ENCODE measurements at regions not wholly inside any gene's neighbourhood (a gene's known extent, or its start where the extent isn't known, plus 50 kb on each side); places are given as distances from the start of the nearest gene placed in this dataset.

DNA sequence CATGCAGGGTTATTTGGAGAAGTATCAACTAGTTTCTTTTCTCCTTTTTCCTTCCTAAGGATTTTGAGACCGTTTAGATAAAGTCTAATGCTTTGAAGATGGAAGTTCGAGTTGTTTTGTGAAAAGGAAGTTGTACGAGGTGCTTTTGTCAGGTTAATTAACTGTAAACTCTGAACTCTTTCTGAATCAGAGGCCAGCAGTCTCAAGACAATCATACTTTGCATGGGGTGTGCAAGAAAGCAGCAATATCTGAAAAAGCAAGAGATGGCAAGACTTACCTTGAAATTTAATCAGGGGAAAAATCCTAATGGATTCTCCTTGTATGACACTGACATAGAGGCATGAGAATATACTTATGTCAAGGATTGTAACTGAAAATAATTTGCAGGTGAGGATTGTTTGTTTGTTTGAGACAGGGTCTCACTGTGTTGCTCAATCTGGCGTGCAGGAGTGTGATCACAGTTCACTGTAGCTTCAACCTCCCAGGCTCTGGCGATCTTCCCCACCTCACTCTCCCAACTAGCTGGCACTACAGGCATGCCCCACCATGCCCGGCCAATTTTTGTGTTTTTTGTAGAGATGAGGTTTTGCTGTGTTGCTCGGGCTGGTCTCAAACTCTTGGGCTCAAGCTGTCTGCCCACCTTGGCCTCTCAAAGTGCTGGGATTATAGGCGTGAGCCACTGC lies 170.2 kb upstream of the HMGA2 start:
- H3K36me3 ChIP-seq = no peaks in the 10 kb centered on the region
- no peaks in the 10 kb centered on the region for H3K9me3 ChIP-seq
- DNase-seq = no peak
- intact Hi-C loops (cut with DNase I; ENCODE audit: low total_unique reads) = no loop called here
- TF ChIP-seq, protein P1, sequence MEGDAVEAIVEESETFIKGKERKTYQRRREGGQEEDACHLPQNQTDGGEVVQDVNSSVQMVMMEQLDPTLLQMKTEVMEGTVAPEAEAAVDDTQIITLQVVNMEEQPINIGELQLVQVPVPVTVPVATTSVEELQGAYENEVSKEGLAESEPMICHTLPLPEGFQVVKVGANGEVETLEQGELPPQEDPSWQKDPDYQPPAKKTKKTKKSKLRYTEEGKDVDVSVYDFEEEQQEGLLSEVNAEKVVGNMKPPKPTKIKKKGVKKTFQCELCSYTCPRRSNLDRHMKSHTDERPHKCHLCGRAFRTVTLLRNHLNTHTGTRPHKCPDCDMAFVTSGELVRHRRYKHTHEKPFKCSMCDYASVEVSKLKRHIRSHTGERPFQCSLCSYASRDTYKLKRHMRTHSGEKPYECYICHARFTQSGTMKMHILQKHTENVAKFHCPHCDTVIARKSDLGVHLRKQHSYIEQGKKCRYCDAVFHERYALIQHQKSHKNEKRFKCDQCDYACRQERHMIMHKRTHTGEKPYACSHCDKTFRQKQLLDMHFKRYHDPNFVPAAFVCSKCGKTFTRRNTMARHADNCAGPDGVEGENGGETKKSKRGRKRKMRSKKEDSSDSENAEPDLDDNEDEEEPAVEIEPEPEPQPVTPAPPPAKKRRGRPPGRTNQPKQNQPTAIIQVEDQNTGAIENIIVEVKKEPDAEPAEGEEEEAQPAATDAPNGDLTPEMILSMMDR (IDR thresholded peaks at IDR 0.05) = no peak
- no peak for TF ChIP-seq EP300 (IDR thresholded peaks at IDR 0.05; ENCODE audit: low read depth)
- no peak for TF ChIP-seq POLR2AphosphoS5 (IDR thresholded peaks at IDR 0.05)
- TF ChIP-seq POLR2A (IDR thresholded peaks at IDR 0.05) = no peak
- no peak overlapping the region for H3K4me3 ChIP-seq
- peaks cover 0 to 6% (median 0%) of the 10 kb centered on the region in 4 donors for H3K4me1 ChIP-seq
- no peak overlapping the region for H3K27ac ChIP-seq
- in situ Hi-C loops (cut with MboI; ENCODE audit: low pct_ligation_motif_present in 1 of 4, low pct_unique_long_range_greater_than_20kb in 1 of 4, low sequenced_read_pairs in 3 of 4) = no loop called here
- WGBS, 2 donors (ENCODE audit: low coverage in 1 of 2) = 59 to 68% methylated on average over 5 to 8 of the region's 8 CpGs
- no peaks in the 10 kb centered on the region for H3K27me3 ChIP-seq

GRCh38 chr12:65655074-65655493 lies 169.2 kb upstream of the HMGA2 start:
- H3K9me3 ChIP-seq = no peaks in the 10 kb centered on the region
- no peak overlapping the region for H3K4me3 ChIP-seq
- H3K27me3 ChIP-seq = no peaks in the 10 kb centered on the region
- no peaks in the 10 kb centered on the region for H3K36me3 ChIP-seq
- no peaks in the 10 kb centered on the region for H3K4me1 ChIP-seq
- no peak overlapping the region for H3K27ac ChIP-seq
- WGBS, 2 donors (ENCODE audit: low coverage in 1 of 2) = 81 to 85% methylated on average over 7 of the region's 7 CpGs
- no peak for DNase-seq
- intact Hi-C loops (cut with DNase I; ENCODE audit: low total_unique reads) (no loop called here), in situ Hi-C loops (cut with MboI; ENCODE audit: low pct_ligation_motif_present in 1 of 4, low pct_unique_long_range_greater_than_20kb in 1 of 4, low sequenced_read_pairs in 3 of 4) (no loop called here)
- no peak for TF ChIP-seq POLR2A (IDR thresholded peaks at IDR 0.05)
- no peak for TF ChIP-seq EP300 (IDR thresholded peaks at IDR 0.05; ENCODE audit: low read depth)
- TF ChIP-seq POLR2AphosphoS5 (IDR thresholded peaks at IDR 0.05) = no peak
- TF ChIP-seq, protein P1 (IDR thresholded peaks at IDR 0.05) = no peak

DNA sequence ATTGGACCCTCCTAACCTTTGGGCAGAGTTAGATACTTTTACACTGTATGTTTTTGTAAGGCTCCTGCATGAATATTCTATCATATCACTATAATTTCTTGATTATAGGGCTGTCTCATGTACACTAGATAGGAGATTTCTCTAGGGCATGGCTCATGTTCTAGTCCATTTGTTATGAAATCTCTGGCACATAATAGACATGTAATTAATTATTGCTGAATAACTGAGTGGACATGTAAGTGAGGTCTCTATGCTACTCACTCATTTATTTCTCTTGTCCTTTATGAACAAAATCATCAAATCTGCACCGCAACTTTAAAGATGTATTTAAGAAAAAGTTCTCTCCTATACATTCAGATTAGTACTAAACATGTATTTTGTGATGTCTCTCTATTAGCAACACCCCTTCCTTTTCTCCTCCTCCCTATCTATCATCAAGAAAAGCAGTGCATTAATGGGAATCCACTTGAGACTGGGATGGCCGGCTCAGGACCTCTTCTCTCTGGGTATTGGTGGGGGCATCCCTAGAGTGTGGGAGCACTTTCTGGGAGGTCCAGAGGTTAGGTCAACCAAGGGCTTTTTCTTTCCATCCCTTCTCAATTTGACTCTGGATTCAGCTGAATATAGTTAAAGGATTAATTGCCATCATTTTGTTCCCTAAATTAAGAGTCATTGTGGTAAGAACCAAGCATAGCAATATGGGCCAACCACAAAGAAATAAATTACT lies 168.0 kb upstream of the HMGA2 start:
- no peak overlapping the region for H3K4me3 ChIP-seq

GRCh38 chr12:65656891-65657351 lies 167.4 kb upstream of the HMGA2 start:
- in situ Hi-C loops (cut with MboI; ENCODE audit: low pct_ligation_motif_present in 1 of 4, low pct_unique_long_range_greater_than_20kb in 1 of 4, low sequenced_read_pairs in 3 of 4) = no loop called here
- WGBS, 2 donors (ENCODE audit: low coverage in 1 of 2) = 66 to 73% methylated on average over 3 of the region's 3 CpGs
- no peaks in the 10 kb centered on the region for H3K4me1 ChIP-seq
- no peak for DNase-seq
- TF ChIP-seq POLR2AphosphoS5 (IDR thresholded peaks at IDR 0.05) = no peak
- TF ChIP-seq POLR2A (IDR thresholded peaks at IDR 0.05) = no peak
- TF ChIP-seq, protein P1 (IDR thresholded peaks at IDR 0.05) = no peak
- no peak for TF ChIP-seq EP300 (IDR thresholded peaks at IDR 0.05; ENCODE audit: low read depth)
- H3K4me3 ChIP-seq = no peak overlapping the region
- intact Hi-C loops (cut with DNase I; ENCODE audit: low total_unique reads) = no loop called here
- no peaks in the 10 kb centered on the region for H3K9me3 ChIP-seq
- H3K27me3 ChIP-seq = no peaks in the 10 kb centered on the region
- H3K27ac ChIP-seq = no peak overlapping the region
- no peaks in the 10 kb centered on the region for H3K36me3 ChIP-seq

More for the DNA sequence above, 168.0 kb upstream of the HMGA2 start:
- no peaks in the 10 kb centered on the region for H3K36me3 ChIP-seq
- no peak overlapping the region for H3K27ac ChIP-seq
- in situ Hi-C loops (cut with MboI; ENCODE audit: low pct_ligation_motif_present in 1 of 4, low pct_unique_long_range_greater_than_20kb in 1 of 4, low sequenced_read_pairs in 3 of 4) = no loop called here
- no peaks in the 10 kb centered on the region for H3K4me1 ChIP-seq
- H3K9me3 ChIP-seq = no peaks in the 10 kb centered on the region
- TF ChIP-seq EP300 (IDR thresholded peaks at IDR 0.05; ENCODE audit: low read depth) (no peak), POLR2AphosphoS5 (IDR thresholded peaks at IDR 0.05) (no peak), POLR2A (IDR thresholded peaks at IDR 0.05) (no peak)
- TF ChIP-seq, protein P1 (IDR thresholded peaks at IDR 0.05) = no peak
- 86 to 93% methylated on average over 1 to 2 of the region's 2 CpGs for WGBS, 2 donors (ENCODE audit: low coverage in 1 of 2)
- no peak for DNase-seq
- intact Hi-C loops (cut with DNase I; ENCODE audit: low total_unique reads) = no loop called here
- H3K27me3 ChIP-seq = no peaks in the 10 kb centered on the region

Data from transverse colon (tissue), 4 donors.